HEK293T (cell line): ENCODE measurements at regions not wholly inside any gene's neighbourhood (a gene's known extent, or its start where the extent isn't known, plus 50 kb on each side); places are given as distances from the start of the nearest gene placed in this dataset.

ENCODE experiments used
- CTCF ChIA-PET: fragments of 350-600 bp; formaldehyde crosslinking; extraction: SDS; loops from one replicate; lab custom pipeline; 2021; ENCODE audit warnings: antibody characterized with exemption, inconsistent platforms; lab: Yijun Ruan, JAX
- POLR2A ChIA-PET: fragments of 350-600 bp; formaldehyde crosslinking; extraction: SDS; loops from one replicate; lab custom pipeline; 2020; ENCODE audit warnings: antibody characterized with exemption, inconsistent platforms; lab: Yijun Ruan, JAX
- DNase-seq: peaks from one replicate; pipeline ENCODE4 v3.0.0; 2012; ENCODE audit warnings: mixed read lengths; ENCODE audit errors: extremely low spot score
- ARNT ChIP-seq: fragments of 450-650 bp; IDR thresholded peaks from 2 replicates; pipeline ENCODE4 v1.6.1; 2017; ENCODE audit warnings: mild to moderate bottlenecking
- BHLHE40 ChIP-seq: fragments of 450-650 bp; IDR thresholded peaks from 2 replicates; pipeline ENCODE4 v1.6.1; 2016; ENCODE audit warnings: mild to moderate bottlenecking, moderate library complexity, borderline replicate concordance
- CTBP1 ChIP-seq: fragments of 450-650 bp; IDR thresholded peaks from 2 replicates; pipeline ENCODE4 v1.6.1; 2016; ENCODE audit warnings: borderline replicate concordance
- ELF4 ChIP-seq: fragments of 450-650 bp; IDR thresholded peaks from 2 replicates; pipeline ENCODE4 v1.6.1; 2017; ENCODE audit warnings: antibody characterized with exemption
- FOXA1 ChIP-seq: fragments of 450-650 bp; IDR thresholded peaks from 2 replicates; pipeline ENCODE4 v1.6.1; 2016; ENCODE audit warnings: mild to moderate bottlenecking
- FOXK2 ChIP-seq: fragments of 450-650 bp; IDR thresholded peaks from 2 replicates; pipeline ENCODE4 v1.6.1; 2016; ENCODE audit warnings: mild to moderate bottlenecking
- FOXM1 ChIP-seq: fragments of 450-650 bp; IDR thresholded peaks from 2 replicates; pipeline ENCODE4 v1.6.1; 2017; ENCODE audit warnings: mild to moderate bottlenecking, borderline replicate concordance
- HDGF ChIP-seq: fragments of 450-650 bp; IDR thresholded peaks from 2 replicates; pipeline ENCODE4 v1.6.1; 2017; ENCODE audit warnings: antibody characterized with exemption, borderline replicate concordance
- L3MBTL2 ChIP-seq: fragments of 450-650 bp; conservative IDR thresholded peaks from 2 replicates; pipeline ENCODE4 v1.6.1; 2016; ENCODE audit warnings: mild to moderate bottlenecking
- LEF1 ChIP-seq: fragments of 450-650 bp; IDR thresholded peaks from 2 replicates; pipeline ENCODE4 v1.6.1; 2017; ENCODE audit warnings: mild to moderate bottlenecking, borderline replicate concordance
- NFRKB ChIP-seq: fragments of 450-650 bp; IDR thresholded peaks from 2 replicates; pipeline ENCODE4 v1.6.1; 2016; ENCODE audit warnings: mild to moderate bottlenecking, moderate library complexity
- PKNOX1 ChIP-seq: fragments of 450-650 bp; IDR thresholded peaks from 2 replicates; pipeline ENCODE4 v1.6.1; 2016
- SP1 ChIP-seq: fragments of 450-650 bp; IDR thresholded peaks from 2 replicates; pipeline ENCODE4 v1.6.1; 2017
- SUZ12 ChIP-seq: fragments of 450-650 bp; IDR thresholded peaks from 2 replicates; pipeline ENCODE4 v1.6.1; 2016; ENCODE audit warnings: mild to moderate bottlenecking
- TARDBP ChIP-seq: fragments of 450-650 bp; IDR thresholded peaks from 2 replicates; pipeline ENCODE4 v1.6.1; 2016
- ZNF384 ChIP-seq: fragments of 450-650 bp; IDR thresholded peaks from 2 replicates; pipeline ENCODE4 v1.6.1; 2016

GRCh38 chr4:17170131-17170530, 271.7 kb upstream of the LDB2 start:
- ChIA-PET CTCF (interaction anchor here (0.5 to 1.3 kb wide), 2 partner anchors 253 to 640 kb away, joined by 3 read pairs; no protein-coding TSS in a partner anchor), POLR2A (no interaction called here)
- no peak for DNase-seq
- TF ChIP-seq L3MBTL2 (no peak), ARNT (no peak), NFRKB (no peak), BHLHE40 (no peak), HDGF (no peak), PKNOX1 (no peak), FOXA1 (no peak)

DNA sequence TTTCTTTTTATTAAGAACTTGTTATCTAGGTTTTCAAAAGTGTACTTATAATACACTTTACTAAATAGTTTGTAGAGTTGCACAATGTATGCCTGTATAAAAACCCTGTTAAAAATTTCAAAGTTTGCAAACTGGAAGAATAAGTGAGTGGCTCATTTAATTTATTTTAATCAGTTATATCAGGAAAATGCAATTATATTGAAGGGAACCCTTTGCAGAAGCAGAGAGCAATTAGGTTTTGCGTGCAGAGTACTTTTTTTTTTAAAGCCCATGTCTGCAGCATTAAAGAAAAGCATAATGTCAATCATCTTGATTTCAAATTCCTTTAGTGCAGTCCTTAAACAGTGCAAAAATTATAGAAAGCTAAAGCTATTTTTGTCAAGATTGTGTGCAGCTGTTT, 271.3 kb upstream of the LDB2 start:
- CTCF ChIA-PET, result interaction anchor here (0.5 to 1.3 kb wide), 3 partner anchors 12 to 640 kb away, joined by 3 read pairs; no protein-coding TSS in a partner anchor

GRCh38 chr4:17168571-17168970, 270.1 kb upstream of the LDB2 start:
- DNase-seq, result peak; percentile 31
- ChIA-PET POLR2A (no interaction called here), CTCF (no interaction called here)
- TF ChIP-seq NFRKB (no peak), FOXA1 (no peak), PKNOX1 (no peak), ZNF384 (no peak), FOXM1 (no peak), BHLHE40 (no peak), FOXK2 (no peak), LEF1 (no peak), CTBP1 (no peak), TARDBP (no peak), ARNT (no peak), SP1 (no peak), HDGF (no peak)

More for the DNA sequence above, 271.3 kb upstream of the LDB2 start:
- TF ChIP-seq HDGF (no peak), SUZ12 (no peak), BHLHE40 (no peak), FOXK2 (no peak), PKNOX1 (no peak), ZNF384 (no peak), CTBP1 (no peak)
- no peak for DNase-seq
- POLR2A ChIA-PET, result no interaction called here

DNA sequence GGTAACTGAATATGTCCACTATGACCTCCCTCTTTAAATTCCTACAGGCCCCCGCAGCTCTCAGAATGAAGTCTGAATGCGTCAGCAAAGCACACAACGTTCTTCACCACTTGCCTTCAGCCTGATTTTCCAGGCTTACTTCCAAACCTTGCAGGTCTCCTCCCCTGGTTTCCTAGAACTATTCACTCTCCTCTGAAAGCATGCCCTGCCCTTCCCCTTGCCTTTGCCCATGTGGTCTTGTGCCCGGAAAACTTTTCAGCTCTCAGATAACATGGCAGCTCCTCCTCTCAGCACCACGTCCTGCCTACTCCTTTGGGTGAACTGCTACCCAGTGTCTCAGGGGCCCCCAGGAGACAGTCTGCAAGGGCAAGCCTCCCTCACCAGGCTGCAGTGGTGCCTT, 268.5 kb upstream of the LDB2 start:
- TF ChIP-seq FOXM1 (no peak), TARDBP (no peak), SUZ12 (no peak), SP1 (no peak), FOXA1 (no peak), LEF1 (no peak), ZNF384 (no peak), NFRKB (no peak), CTBP1 (no peak), HDGF (no peak), PKNOX1 (no peak), BHLHE40 (no peak), FOXK2 (no peak), L3MBTL2 (no peak), ELF4 (no peak), ARNT (no peak)
- ChIA-PET POLR2A (no interaction called here), CTCF (interaction anchor here (0.7 kb wide), 1 partner anchor 49 kb away, joined by 3 read pairs; no protein-coding TSS in a partner anchor)
- no peak for DNase-seq

DNA sequence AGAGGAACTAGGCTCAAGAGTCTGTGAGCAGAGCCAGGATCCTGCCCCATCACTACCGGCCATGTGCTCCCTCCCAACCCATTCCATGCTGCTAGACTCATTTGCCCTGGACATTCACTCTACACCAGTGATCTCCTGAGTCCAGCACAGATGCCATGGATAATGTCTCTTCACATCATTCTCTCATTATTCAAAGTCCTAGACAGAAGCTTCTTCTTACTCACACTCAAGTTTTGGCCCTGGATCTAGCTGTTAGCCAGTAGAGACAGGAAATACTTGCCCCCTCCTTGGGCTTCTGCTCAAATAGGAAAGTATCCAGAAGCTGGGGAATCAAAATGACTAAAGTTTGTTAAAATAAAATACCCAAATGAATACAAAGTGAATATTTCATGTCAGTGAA, 266.8 kb upstream of the LDB2 start:
- POLR2A ChIA-PET, result no interaction called here

GRCh38 chr4:17164666-17165065, 266.2 kb upstream of the LDB2 start:
- TF ChIP-seq SP1 (no peak), ZNF384 (no peak), PKNOX1 (no peak), LEF1 (no peak), L3MBTL2 (no peak), ELF4 (no peak), ARNT (no peak), BHLHE40 (no peak), SUZ12 (no peak), CTBP1 (no peak), FOXA1 (no peak), FOXM1 (no peak), NFRKB (no peak), HDGF (no peak), TARDBP (no peak), FOXK2 (no peak)
- POLR2A ChIA-PET, result interaction anchor here (0.5 kb wide), 1 partner anchor 266 kb away, joined by 3 read pairs; no protein-coding TSS in a partner anchor
- CTCF ChIA-PET, result interaction anchor here (0.7 kb wide), 1 partner anchor 142 kb away, joined by 3 read pairs; no protein-coding TSS in a partner anchor
- no peak for DNase-seq

More for the DNA sequence above, 266.8 kb upstream of the LDB2 start:
- no peak for TF ChIP-seq ARNT
- no peak for TF ChIP-seq SP1
- no peak for TF ChIP-seq TARDBP
- no peak for TF ChIP-seq ELF4
- TF ChIP-seq LEF1, result no peak
- TF ChIP-seq CTBP1, result no peak
- no peak for TF ChIP-seq NFRKB
- TF ChIP-seq HDGF, result no peak
- CTCF ChIA-PET, result no interaction called here
- DNase-seq, result no peak
